ENCODE measurements at regions not wholly inside any gene's neighbourhood (a gene's known extent, or its start where the extent isn't known, plus 50 kb on each side); places are given as distances from the start of the nearest gene placed in this dataset.

DNA sequence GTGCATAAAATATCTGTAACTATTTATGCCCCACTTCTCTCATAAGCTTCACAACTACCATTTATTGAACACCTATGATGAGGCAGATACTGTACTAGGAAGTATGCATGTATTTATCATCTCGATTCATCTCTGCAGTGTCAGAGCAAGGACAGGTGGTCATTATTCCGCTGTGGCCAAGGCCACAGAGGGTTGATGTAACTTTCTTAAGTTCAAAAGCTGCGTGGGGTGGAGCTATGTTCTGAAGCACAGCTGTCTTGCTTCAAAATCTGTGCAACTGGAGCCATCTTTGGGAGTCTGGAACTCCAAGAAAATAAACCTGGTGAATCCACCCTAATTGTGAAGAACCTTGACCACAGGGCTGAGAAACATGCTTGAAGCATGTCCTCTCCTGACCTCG is 60.2 kb upstream of the HMGXB4 start:
- H3K27ac ChIP-seq, result no peak overlapping the region
- TF ChIP-seq, protein P1, sequence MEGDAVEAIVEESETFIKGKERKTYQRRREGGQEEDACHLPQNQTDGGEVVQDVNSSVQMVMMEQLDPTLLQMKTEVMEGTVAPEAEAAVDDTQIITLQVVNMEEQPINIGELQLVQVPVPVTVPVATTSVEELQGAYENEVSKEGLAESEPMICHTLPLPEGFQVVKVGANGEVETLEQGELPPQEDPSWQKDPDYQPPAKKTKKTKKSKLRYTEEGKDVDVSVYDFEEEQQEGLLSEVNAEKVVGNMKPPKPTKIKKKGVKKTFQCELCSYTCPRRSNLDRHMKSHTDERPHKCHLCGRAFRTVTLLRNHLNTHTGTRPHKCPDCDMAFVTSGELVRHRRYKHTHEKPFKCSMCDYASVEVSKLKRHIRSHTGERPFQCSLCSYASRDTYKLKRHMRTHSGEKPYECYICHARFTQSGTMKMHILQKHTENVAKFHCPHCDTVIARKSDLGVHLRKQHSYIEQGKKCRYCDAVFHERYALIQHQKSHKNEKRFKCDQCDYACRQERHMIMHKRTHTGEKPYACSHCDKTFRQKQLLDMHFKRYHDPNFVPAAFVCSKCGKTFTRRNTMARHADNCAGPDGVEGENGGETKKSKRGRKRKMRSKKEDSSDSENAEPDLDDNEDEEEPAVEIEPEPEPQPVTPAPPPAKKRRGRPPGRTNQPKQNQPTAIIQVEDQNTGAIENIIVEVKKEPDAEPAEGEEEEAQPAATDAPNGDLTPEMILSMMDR (IDR thresholded peaks at IDR 0.05), result no peak
- no peak for TF ChIP-seq ZFX (IDR thresholded peaks at IDR 0.05; ENCODE audit: borderline replicate concordance)

DNA sequence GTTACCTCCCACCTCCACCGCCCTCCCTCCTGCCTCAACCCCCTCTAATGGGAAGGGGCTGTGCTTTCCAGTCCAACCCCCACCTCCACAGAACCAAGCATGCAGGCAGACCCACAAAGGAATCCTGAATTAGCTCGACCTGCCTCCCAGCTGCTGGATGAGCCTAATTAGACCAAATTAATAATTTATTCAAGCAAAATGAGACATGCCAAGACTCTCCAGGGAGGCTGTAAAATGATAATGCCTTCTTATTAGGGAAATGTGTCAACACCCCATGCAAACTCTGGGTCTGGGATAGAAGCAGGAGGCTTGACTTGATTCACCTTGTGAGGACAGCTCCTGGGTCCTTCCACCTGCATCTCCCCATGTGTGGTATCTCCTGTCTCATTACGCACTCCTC is 59.4 kb upstream of the HMGXB4 start:
- no peak overlapping the region for H3K27ac ChIP-seq
- TF ChIP-seq, protein P1 (IDR thresholded peaks at IDR 0.05), result no peak
- TF ChIP-seq ZFX (IDR thresholded peaks at IDR 0.05; ENCODE audit: borderline replicate concordance), result no peak

DNA sequence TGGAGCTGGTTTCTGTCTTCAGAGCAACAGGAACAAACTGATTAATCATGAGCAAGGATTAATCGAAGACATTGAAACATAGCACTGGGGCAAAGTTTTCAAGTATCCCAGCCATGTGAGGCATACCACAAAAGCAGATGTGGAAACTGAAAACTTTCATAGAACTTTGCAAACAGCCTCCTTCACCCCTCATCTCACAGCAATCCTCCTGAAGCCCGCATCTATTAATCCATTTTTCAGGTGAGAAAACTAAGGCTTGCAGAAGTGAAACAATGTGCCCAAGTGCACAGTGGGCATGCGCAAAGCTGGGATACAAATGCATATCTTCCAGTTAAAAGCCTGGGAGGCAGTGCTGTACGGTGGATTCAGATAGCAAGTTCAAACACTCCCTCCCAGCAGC is 58.6 kb upstream of the HMGXB4 start:
- no peak overlapping the region for H3K27ac ChIP-seq
- TF ChIP-seq ZFX (IDR thresholded peaks at IDR 0.05; ENCODE audit: borderline replicate concordance), result no peak
- TF ChIP-seq, protein P1 (IDR thresholded peaks at IDR 0.05), result no peak

DNA sequence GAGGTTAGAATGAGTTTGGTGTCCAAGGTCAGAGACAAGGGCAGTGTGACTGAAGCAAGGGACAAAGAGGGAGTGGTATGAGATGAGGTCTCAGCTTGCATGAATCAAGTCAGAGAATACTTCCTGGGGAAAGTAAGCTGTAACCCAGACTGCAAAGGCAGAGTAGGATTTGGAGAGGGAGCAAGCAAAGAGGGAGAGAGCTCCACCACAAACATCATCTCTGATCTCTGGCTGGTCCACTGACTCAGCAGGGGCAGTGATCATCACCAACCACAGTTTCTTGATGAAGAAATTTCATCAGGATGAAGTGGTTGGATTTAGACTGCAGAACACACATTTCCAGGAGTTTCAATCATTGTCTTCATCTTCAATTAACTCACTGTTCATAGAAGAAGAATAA is 54.9 kb upstream of the HMGXB4 start:
- TF ChIP-seq, protein P1 (IDR thresholded peaks at IDR 0.05), result no peak
- no peak for TF ChIP-seq ZFX (IDR thresholded peaks at IDR 0.05; ENCODE audit: borderline replicate concordance)
- no peak overlapping the region for H3K27ac ChIP-seq

DNA sequence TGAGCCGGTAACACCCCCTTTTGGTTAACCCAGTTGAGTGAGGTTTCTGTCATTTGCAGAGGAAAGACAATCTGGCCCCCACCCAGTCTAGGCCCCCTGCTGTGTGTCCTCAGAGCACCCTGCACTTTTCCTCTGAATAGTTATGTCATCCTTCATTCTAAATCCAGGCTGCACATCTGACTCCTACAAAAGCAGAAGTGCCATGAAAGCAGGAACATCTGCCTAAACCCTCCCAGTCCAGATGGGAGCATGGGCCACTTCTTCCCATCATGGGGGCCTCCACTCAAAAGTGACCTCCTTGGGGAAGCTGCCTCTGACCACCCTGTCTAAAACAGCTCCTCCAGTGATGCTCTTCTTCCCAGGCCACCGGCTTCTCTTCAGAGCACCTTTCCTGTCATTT is 53.7 kb upstream of the HMGXB4 start:
- TF ChIP-seq ZFX (IDR thresholded peaks at IDR 0.05; ENCODE audit: borderline replicate concordance), result no peak
- TF ChIP-seq, protein P1 (IDR thresholded peaks at IDR 0.05), result no peak
- H3K27ac ChIP-seq, result no peak overlapping the region

DNA sequence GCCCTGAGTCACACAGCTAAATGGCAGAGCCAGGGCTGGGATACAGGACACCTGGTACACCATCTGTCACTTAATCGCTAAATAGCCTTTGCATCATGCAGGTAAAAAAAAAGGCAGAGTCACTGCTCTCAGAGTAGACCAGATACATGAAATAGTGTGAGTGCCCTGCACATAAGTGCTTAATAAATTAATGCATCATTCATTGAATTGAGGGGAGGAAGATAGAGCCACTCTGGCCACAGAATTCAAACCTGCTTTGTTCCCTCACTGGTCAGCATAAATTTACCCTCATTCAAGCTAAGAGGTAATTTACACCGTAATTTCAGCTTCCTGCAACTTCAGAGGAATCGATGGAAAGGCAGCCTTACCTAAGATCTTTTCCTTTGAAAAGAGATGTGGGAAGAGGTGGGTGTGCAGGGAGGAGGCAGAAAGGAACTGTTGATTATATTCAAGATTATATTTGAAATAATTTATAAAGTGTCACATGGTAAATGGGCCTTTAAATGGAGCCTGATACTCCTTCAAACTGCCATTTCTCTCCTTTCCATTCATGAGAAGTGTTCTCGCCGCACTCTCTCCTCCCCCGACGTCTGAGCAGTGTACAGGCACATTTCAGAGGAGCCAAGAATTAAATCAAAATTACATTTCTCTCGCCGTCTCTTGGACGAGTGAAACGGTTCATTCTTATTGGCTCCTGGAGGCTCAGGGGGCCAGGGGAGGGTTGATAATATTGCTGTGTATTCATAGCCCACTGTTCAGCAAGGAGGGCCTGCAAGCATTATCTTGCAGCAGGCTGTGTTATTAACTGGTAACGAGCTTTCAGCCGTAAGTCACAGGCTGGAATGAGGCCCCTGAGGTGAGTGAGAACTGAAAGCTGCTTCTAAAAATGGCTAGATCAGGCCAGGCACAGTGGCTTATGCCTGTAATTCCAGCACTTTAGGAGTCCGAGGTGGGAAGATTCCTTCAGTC is 52.2 kb upstream of the HMGXB4 start:
- no peak for TF ChIP-seq ZFX (IDR thresholded peaks at IDR 0.05; ENCODE audit: borderline replicate concordance)
- no peak overlapping the region for H3K27ac ChIP-seq

DNA sequence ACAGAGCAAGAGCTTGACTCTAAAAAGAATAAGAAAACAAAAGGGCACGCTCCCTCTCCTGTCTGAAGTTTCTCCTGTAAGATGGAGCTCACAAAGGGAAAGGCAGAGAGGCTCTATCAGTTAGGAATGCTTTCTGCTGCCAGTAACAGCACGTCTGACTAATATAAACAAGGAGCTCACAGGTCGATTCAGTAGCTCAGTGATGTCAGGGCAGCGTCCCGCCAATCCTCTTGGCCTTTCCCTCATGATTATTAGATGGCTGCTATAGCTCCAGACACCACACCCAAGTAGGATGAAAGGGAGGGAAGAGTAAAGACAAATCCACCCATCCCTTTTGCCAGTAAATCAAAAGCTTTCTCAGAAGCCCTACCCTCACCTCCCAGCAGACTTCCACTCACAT is 51.3 kb upstream of the HMGXB4 start:
- TF ChIP-seq, protein P1 (IDR thresholded peaks at IDR 0.05), result no peak
- TF ChIP-seq ZFX (IDR thresholded peaks at IDR 0.05; ENCODE audit: borderline replicate concordance), result no peak
- no peak overlapping the region for H3K27ac ChIP-seq

All from 22Rv1 (cell line).